ENCODE measurements at regions not wholly inside any gene's neighbourhood (a gene's known extent, or its start where the extent isn't known, plus 50 kb on each side); places are given as distances from the start of the nearest gene placed in this dataset.

- no peak for TF ChIP-seq CTCF (IDR thresholded peaks at IDR 0.05; ENCODE audit: low read depth, low read length)
- DNase-seq (ENCODE audit: extremely low read depth, low read depth), result no peak
These were observed 811.4 kb downstream of the NR2F2 start for GRCh38 chr15:97141871-97142270.

GRCh38 chr15:97143592-97144376 is 813.3 kb downstream of the NR2F2 start:
- TF ChIP-seq CTCF (IDR thresholded peaks at IDR 0.05; ENCODE audit: low read depth, low read length), result no peak
- DNase-seq (ENCODE audit: extremely low read depth, low read depth), result no peak

GRCh38 chr15:97144377-97144711 is 813.8 kb downstream of the NR2F2 start:
- DNase-seq (ENCODE audit: extremely low read depth, low read depth), result no peak
- no peak for TF ChIP-seq CTCF (IDR thresholded peaks at IDR 0.05; ENCODE audit: low read depth, low read length)

DNA sequence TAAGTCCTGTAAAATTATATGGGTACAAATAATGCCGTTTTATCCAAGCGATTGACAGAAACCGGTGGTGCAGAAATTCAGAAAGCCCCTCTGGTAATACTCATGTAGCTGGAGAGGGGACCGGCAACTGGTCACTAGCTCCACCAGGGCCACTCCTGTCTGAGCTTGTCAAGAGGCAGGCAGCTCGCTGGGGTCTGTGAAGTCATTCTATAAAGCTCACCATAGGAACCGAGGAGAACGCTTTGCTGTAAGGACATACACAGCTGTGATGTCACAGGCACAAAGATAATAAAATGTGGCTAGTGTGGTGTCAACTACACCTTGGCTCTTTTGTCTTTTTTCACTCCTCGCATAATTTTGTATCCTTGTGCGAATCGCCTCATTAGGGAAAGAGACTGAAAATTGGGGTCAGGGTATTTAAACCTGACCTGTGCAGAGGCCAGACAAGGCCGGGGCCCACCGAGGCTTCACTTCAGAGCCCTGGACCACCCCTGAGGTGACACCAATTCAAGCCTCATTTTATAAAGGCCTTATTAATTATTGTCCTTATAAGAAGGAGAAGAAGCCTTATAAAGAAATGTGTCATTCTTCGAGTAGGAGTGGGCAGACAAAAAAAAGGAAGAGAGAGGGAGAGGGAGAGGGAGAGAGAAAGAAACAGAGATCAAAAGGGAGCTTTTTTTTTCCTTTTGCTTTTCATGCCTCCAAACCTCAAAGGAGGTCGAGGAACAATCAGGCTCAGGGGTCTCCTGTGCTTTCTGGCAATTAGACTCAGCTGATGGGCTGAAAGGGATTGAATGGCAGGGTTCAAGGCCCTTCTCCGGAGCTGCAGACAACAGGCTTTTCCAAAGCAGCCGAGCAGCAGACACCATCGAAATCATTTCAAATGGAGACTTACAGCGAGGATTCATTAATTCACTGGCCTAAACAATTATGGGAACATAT is 813.3 kb upstream of the ARRDC4 start:
- no peak for DNase-seq (ENCODE audit: extremely low read depth, low read depth)
- no peak for TF ChIP-seq CTCF (IDR thresholded peaks at IDR 0.05; ENCODE audit: low read depth, low read length)

- TF ChIP-seq CTCF (IDR thresholded peaks at IDR 0.05; ENCODE audit: low read depth, low read length), result no peak
- DNase-seq (ENCODE audit: extremely low read depth, low read depth), result no peak
These were observed 807.0 kb upstream of the ARRDC4 start for GRCh38 chr15:97153356-97153965.

- no peak for TF ChIP-seq CTCF (IDR thresholded peaks at IDR 0.05; ENCODE audit: low read depth, low read length)
- no peak for DNase-seq (ENCODE audit: extremely low read depth, low read depth)
These were observed 803.7 kb upstream of the ARRDC4 start for GRCh38 chr15:97156739-97157265.

All from AG09319 (cell line).